Fibroblast of lung (primary cell): ENCODE measurements at regions not wholly inside any gene's neighbourhood (a gene's known extent, or its start where the extent isn't known, plus 50 kb on each side); places are given as distances from the start of the nearest gene placed in this dataset.

ENCODE experiments used
- EZH2 ChIP-seq: IDR thresholded peaks from 2 replicates; pipeline ENCODE4 v1.5.1; 2012; ENCODE audit warnings: low read length, control low read depth, mild to moderate bottlenecking; ENCODE audit errors: missing control alignments
- TF ChIP-seq, protein P1 (sequence below), 2 donors: IDR thresholded peaks in 1 of 2; conservative IDR thresholded peaks in 1 of 2; 1 replicate in 1 of 2; 2 replicates in 1 of 2; pipeline ENCODE4 v1.5.1; 2011 to 2012; ENCODE audit warnings: low read length in 2 of 2, control low read depth in 1 of 2, inconsistent platforms in 1 of 2, low read depth in 1 of 2, mild to moderate bottlenecking in 1 of 2

- TF ChIP-seq, protein P1, sequence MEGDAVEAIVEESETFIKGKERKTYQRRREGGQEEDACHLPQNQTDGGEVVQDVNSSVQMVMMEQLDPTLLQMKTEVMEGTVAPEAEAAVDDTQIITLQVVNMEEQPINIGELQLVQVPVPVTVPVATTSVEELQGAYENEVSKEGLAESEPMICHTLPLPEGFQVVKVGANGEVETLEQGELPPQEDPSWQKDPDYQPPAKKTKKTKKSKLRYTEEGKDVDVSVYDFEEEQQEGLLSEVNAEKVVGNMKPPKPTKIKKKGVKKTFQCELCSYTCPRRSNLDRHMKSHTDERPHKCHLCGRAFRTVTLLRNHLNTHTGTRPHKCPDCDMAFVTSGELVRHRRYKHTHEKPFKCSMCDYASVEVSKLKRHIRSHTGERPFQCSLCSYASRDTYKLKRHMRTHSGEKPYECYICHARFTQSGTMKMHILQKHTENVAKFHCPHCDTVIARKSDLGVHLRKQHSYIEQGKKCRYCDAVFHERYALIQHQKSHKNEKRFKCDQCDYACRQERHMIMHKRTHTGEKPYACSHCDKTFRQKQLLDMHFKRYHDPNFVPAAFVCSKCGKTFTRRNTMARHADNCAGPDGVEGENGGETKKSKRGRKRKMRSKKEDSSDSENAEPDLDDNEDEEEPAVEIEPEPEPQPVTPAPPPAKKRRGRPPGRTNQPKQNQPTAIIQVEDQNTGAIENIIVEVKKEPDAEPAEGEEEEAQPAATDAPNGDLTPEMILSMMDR (conservative IDR thresholded peaks at IDR 0.05 in 1 of 2, IDR thresholded peaks at IDR 0.05 in 1 of 2; ENCODE audit: low read depth in 1 of 2, low read length in 2 of 2) = no peak
- no peak for TF ChIP-seq EZH2
Measured at GRCh38 chr1:238419209-238419608, 528.5 kb upstream of the ZP4 start.
